OCI-LY3 (cell line): ENCODE measurements at regions not wholly inside any gene's neighbourhood (a gene's known extent, or its start where the extent isn't known, plus 50 kb on each side); places are given as distances from the start of the nearest gene placed in this dataset.
"Not testable (repeated sequence)": the region's sequence is repeated elsewhere in the genome, so short reads cannot be mapped to it uniquely, and the experiment has no call there.

Source experiments
- EZH2phosphoT487 ChIP-seq: fragments of 200-600 bp; shearing (Covaris generic); IDR thresholded peaks from 2 replicates; pipeline ENCODE4 v1.6.1; 2018; ENCODE audit warnings: antibody characterized with exemption, mixed run types, low read depth
- TF ChIP-seq, protein P1 (sequence below): fragments of 200-600, 300-600 bp; sonication (generic); IDR thresholded peaks from 2 replicates; pipeline ENCODE4 v1.5.1; 2014; ENCODE audit warnings: antibody characterized with exemption, low read length, low read depth

- TF ChIP-seq, protein P1, sequence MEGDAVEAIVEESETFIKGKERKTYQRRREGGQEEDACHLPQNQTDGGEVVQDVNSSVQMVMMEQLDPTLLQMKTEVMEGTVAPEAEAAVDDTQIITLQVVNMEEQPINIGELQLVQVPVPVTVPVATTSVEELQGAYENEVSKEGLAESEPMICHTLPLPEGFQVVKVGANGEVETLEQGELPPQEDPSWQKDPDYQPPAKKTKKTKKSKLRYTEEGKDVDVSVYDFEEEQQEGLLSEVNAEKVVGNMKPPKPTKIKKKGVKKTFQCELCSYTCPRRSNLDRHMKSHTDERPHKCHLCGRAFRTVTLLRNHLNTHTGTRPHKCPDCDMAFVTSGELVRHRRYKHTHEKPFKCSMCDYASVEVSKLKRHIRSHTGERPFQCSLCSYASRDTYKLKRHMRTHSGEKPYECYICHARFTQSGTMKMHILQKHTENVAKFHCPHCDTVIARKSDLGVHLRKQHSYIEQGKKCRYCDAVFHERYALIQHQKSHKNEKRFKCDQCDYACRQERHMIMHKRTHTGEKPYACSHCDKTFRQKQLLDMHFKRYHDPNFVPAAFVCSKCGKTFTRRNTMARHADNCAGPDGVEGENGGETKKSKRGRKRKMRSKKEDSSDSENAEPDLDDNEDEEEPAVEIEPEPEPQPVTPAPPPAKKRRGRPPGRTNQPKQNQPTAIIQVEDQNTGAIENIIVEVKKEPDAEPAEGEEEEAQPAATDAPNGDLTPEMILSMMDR: not testable (repeated sequence)
- TF ChIP-seq EZH2phosphoT487: not testable (repeated sequence)
These were observed 94.4 kb upstream of the TMEM170B start for GRCh38 chr6:11443125-11443524.
